ENCODE measurements at regions not wholly inside any gene's neighbourhood (a gene's known extent, or its start where the extent isn't known, plus 50 kb on each side); places are given as distances from the start of the nearest gene placed in this dataset.

GRCh38 chr2:3075991-3076340, 301.7 kb downstream of the EIPR1 start:
- no peaks in the 10 kb centered on the region for H3K9me3 ChIP-seq
- H3K4me3 ChIP-seq: no peak overlapping the region
- intact Hi-C loops (cut with DNase I): no loop called here
- H3K27me3 ChIP-seq: no peaks in the 10 kb centered on the region
- H3K36me3 ChIP-seq: no peaks in the 10 kb centered on the region
- DNase-seq: no peak
- no peaks in the 10 kb centered on the region for H3K4me1 ChIP-seq
- H3K27ac ChIP-seq: no peak overlapping the region
- no peak overlapping the region for H3K9ac ChIP-seq (ENCODE audit: low read depth in 2 of 2, low read length in 2 of 2)
- no peak for TF ChIP-seq CTCF (IDR thresholded peaks at IDR 0.05)

DNA sequence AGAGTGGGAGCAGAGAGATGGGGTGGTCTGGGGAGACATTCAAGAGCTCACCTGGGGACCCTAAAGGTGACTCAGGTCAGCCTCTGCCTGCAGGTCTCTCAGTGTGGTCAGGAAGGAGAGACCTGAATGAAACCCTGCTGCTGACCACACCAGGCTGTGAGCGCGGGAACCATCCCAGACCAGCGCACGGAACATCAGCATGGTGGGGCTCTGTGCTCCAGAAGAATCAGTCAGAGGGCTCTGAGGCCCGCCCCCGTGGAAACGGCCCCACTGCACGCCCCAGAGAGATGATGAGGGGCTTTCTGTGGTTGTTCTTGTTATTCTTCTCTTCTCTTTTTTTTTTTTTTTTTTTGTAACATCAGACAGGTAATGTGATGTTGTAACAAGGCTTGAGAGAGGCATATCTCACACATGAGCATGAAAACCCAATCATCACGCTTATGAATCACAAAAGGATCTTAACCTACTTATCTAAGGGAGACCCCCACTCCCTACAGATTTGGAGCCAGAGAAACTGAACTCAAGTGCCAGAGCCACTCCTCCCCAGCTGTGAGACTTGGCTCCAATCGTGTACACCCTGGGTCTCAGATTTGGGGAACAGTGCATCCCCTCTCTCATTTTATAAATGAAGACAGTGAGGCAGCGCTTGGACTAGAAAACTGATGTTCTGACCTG, 302.2 kb downstream of the EIPR1 start:
- no peaks in the 10 kb centered on the region for H3K9me3 ChIP-seq
- no peak for DNase-seq
- H3K27ac ChIP-seq: no peak overlapping the region
- intact Hi-C loops (cut with DNase I): no loop called here
- no peaks in the 10 kb centered on the region for H3K27me3 ChIP-seq
- no peaks in the 10 kb centered on the region for H3K4me1 ChIP-seq
- no peak overlapping the region for H3K9ac ChIP-seq (ENCODE audit: low read depth in 2 of 2, low read length in 2 of 2)
- TF ChIP-seq CTCF (IDR thresholded peaks at IDR 0.05): no peak
- no peaks in the 10 kb centered on the region for H3K36me3 ChIP-seq
- no peak overlapping the region for H3K4me3 ChIP-seq

DNA sequence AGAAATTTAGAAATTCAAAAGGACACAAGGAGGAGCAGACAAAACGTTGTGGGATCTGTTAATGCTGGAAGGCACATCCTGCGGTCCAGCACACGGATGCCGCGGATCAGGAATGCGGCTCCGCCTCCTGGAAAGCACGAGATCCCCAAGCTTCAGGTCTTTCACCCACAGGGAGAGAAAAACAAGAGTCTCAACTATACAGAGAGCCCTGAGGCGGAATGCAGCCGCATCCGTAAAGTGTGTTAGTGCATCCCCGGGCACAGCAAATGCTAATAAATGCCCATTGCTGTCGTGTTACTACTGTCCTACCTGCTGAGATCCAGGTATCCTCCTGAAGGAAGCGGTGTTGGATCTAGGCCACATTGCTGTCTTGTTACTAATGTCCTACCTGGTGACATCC, 303.9 kb downstream of the EIPR1 start:
- intact Hi-C loops (cut with DNase I): no loop called here
- Histone ChIP-seq H3K36me3 (no peaks in the 10 kb centered on the region), H3K4me1 (no peaks in the 10 kb centered on the region), H3K4me3 (no peak overlapping the region), H3K9me3 (no peaks in the 10 kb centered on the region), H3K27ac (no peak overlapping the region), H3K9ac (ENCODE audit: low read depth in 2 of 2, low read length in 2 of 2) (no peak overlapping the region), H3K27me3 (no peaks in the 10 kb centered on the region)
- DNase-seq: no peak
- no peak for TF ChIP-seq CTCF (IDR thresholded peaks at IDR 0.05)

DNA sequence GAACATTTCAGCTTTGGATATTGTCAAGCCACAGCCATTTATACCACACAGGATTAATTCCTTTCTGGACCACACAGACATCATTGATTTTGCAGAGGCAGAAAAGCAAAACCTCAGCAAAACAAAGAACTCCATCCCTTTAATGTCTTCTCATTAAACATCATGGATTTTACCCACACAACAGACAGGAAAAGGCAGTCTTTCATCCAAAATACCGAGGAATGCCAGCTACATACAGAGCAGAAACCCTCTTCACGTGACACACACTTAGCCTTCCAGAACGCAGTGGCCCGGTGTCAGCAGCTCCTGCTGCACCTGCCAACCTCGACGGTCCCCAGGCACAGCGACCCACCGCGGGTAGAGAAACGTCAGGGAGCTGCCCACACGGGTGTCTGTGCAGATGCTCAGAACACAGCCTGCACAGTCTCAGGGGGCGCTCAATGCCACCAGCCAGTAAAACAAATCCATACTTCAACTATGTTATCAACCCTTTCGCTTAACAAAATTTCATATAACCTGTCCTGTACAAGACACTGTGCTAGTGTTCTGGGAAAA, 304.5 kb downstream of the EIPR1 start:
- intact Hi-C loops (cut with DNase I): no loop called here
- Histone ChIP-seq H3K4me1 (no peaks in the 10 kb centered on the region), H3K27ac (no peak overlapping the region), H3K4me3 (no peak overlapping the region), H3K9ac (ENCODE audit: low read depth in 2 of 2, low read length in 2 of 2) (no peak overlapping the region), H3K27me3 (no peaks in the 10 kb centered on the region), H3K9me3 (no peaks in the 10 kb centered on the region), H3K36me3 (no peaks in the 10 kb centered on the region)
- no peak for TF ChIP-seq CTCF (IDR thresholded peaks at IDR 0.05)
- no peak for DNase-seq

DNA sequence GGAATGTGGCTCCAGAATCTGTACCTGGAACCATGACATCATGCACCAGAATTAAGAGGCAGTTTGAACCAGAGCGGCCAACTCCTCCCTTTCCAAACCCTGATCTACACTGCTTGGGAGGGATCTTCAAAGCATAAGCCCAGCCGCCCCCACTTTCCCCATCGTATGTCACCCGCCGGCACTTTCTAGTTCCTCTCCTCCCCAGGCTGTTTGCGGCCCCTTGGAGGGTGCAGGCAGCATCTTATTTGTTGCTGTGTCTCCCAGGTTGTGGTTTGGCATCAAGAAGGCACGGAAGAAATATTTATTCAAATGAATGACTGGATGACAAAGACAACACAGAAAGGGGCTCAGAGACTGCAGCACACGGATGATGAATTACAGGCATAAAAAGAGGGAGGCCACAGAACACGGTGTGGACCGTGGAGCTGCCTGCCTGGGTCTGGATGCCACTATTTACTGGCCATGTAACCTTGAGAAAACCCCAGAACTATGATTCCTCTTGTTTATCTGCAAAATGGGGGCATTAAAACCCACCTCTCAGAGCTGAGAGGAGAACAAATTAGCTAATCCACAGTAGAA, 305.8 kb downstream of the EIPR1 start:
- no peaks in the 10 kb centered on the region for H3K9me3 ChIP-seq
- H3K27me3 ChIP-seq: no peaks in the 10 kb centered on the region
- DNase-seq: no peak
- H3K9ac ChIP-seq (ENCODE audit: low read depth in 2 of 2, low read length in 2 of 2): no peak overlapping the region
- H3K4me3 ChIP-seq: no peak overlapping the region
- H3K36me3 ChIP-seq: no peaks in the 10 kb centered on the region
- TF ChIP-seq CTCF (IDR thresholded peaks at IDR 0.05): no peak
- no peak overlapping the region for H3K27ac ChIP-seq
- no peaks in the 10 kb centered on the region for H3K4me1 ChIP-seq
- intact Hi-C loops (cut with DNase I): no loop called here

Data from colonic mucosa (tissue), 4 donors.